HCT116 (cell line): ENCODE measurements at regions not wholly inside any gene's neighbourhood (a gene's known extent, or its start where the extent isn't known, plus 50 kb on each side); places are given as distances from the start of the nearest gene placed in this dataset.

Experiments
- ATAC-seq: fragments of 200-7000 bp; cut with Tn5 transposase; 2 replicates; pipeline ENCODE4 v1.9.1; 2020; ENCODE audit warnings: mild to moderate bottlenecking, moderate library complexity
- BruUV-seq: library from RNA; stranded (reverse); fragments of 400-500 nt; replicated peaks from 2 replicates; lab custom pipeline; 2021; lab: Mats Ljungman, UMichigan
- CTCF ChIA-PET: fragments of 300-600 bp; sonication (Branson Sonifier 250); formaldehyde crosslinking; loops from one replicate; lab custom pipeline; 2021; ENCODE audit warnings: antibody characterized with exemption; lab: Charles Lee
- POLR2A ChIA-PET: fragments of 300-600, 350-600 bp; sonication (Branson Sonifier 250); formaldehyde crosslinking; loops from one replicate; lab custom pipeline; 2021; ENCODE audit warnings: antibody characterized with exemption; lab: Charles Lee
- RAD21 ChIA-PET, 2 experiments: fragments of 300-600 bp; sonication (Branson Sonifier 250); formaldehyde crosslinking; loops; one replicate each; lab custom pipeline; 2023; ENCODE audit warnings: low total read pairs in 2 of 2; ENCODE audit not compliant: uncharacterized antibody in 2 of 2, unreplicated experiment in 2 of 2, low non-redundant PET in 1 of 2; lab: Charles Lee
- DNase-seq: peaks from one replicate; pipeline ENCODE4 v3.0.0-alpha.2; 2010; ENCODE audit warnings: low read depth, low spot score
- H2AFZ ChIP-seq: fragments of 200-600 bp; shearing (Covaris generic), sonication (generic); 2 replicates; pipeline ENCODE4 v1.6.1; 2017; ENCODE audit warnings: low read depth, mixed run types, mixed read lengths, antibody characterized with exemption, low read length; ENCODE audit not compliant: poor library complexity, severe bottlenecking
- H3K27ac ChIP-seq: 2 replicates; pipeline ENCODE4 v1.5.1; 2012; ENCODE audit warnings: low read depth, low read length
- H3K27me3 ChIP-seq: fragments of 200-600 bp; sonication (generic); 2 replicates; pipeline ENCODE4 v1.6.1; 2016; ENCODE audit warnings: mixed run types, low read length, mixed read lengths; ENCODE audit not compliant: insufficient read depth
- H3K36me3 ChIP-seq, 2 experiments: fragments of 200-500 bp in 1 of 2; fragments of 200-600 bp in 1 of 2; sonication (Bioruptor generic) in 1 of 2; sonication (generic) in 1 of 2; 2 replicates each; pipeline versions ENCODE4 v1.5.1 to v1.6.1; 2014 to 2016; ENCODE audit warnings: low read length in 2 of 2, inconsistent platforms in 1 of 2, mixed read lengths in 1 of 2, mixed run types in 1 of 2; ENCODE audit not compliant: insufficient read depth in 2 of 2, control insufficient read depth in 1 of 2
- H3K4me1 ChIP-seq, 2 experiments: fragments of 200-600 bp in 1 of 2; sonication (generic) in 1 of 2; 2 replicates each; pipeline versions ENCODE4 v1.5.1 to v1.6.1; 2012 to 2017; ENCODE audit warnings: low read length in 2 of 2, inconsistent platforms in 1 of 2, mild to moderate bottlenecking in 1 of 2, mixed read lengths in 1 of 2, mixed run types in 1 of 2, moderate library complexity in 1 of 2; ENCODE audit not compliant: insufficient read depth in 2 of 2, control insufficient read depth in 1 of 2
- H3K4me2 ChIP-seq: fragments of 200-600 bp; sonication (generic); 2 replicates; pipeline ENCODE4 v1.6.1; 2017; ENCODE audit warnings: mixed run types, low read length, mixed read lengths
- H3K4me3 ChIP-seq, 2 experiments: fragments of 200-600 bp in 1 of 2; sonication (generic) in 1 of 2; replicated peaks in 1 of 2; 2 replicates each; pipeline ENCODE4 v1.5.1; 2011 to 2016; ENCODE audit warnings: low read length in 2 of 2, control low read depth in 1 of 2, low read depth in 1 of 2, mild to moderate bottlenecking in 1 of 2, mixed read lengths in 1 of 2, mixed run types in 1 of 2
- H3K79me2 ChIP-seq: fragments of 200-600 bp; sonication (generic); 2 replicates; pipeline ENCODE4 v1.6.1; 2017; ENCODE audit warnings: mild to moderate bottlenecking, mixed run types, low read length, moderate library complexity, mixed read lengths; ENCODE audit not compliant: insufficient read depth
- H3K9ac ChIP-seq: fragments of 200-600 bp; sonication (generic); 2 replicates; pipeline ENCODE4 v1.6.1; 2016; ENCODE audit warnings: low read length, mixed read lengths
- H3K9me2 ChIP-seq: fragments of 200-600 bp; sonication (generic), shearing (Covaris generic); 2 replicates; pipeline ENCODE4 v1.6.1; 2017; ENCODE audit warnings: mixed run types, mild to moderate bottlenecking, moderate library complexity; ENCODE audit not compliant: insufficient read depth
- H3K9me3 ChIP-seq, 2 experiments: fragments of 200-500 bp in 1 of 2; fragments of 200-600 bp in 1 of 2; sonication (Bioruptor generic) in 1 of 2; sonication (generic) in 1 of 2; 2 replicates each; pipeline ENCODE4 v1.6.1; 2014 to 2017; ENCODE audit warnings: low read length in 2 of 2, mixed read lengths in 2 of 2, inconsistent platforms in 1 of 2, low read depth in 1 of 2, mild to moderate bottlenecking in 1 of 2, mixed run types in 1 of 2, moderate library complexity in 1 of 2; ENCODE audit not compliant: control insufficient read depth in 1 of 2, insufficient read depth in 1 of 2
- H4K20me1 ChIP-seq: fragments of 200-600 bp; sonication (generic), shearing (Covaris generic); 2 replicates; pipeline ENCODE4 v1.6.1; 2017; ENCODE audit warnings: mixed run types, mild to moderate bottlenecking, moderate library complexity; ENCODE audit not compliant: insufficient read depth
- ELF1 ChIP-seq: IDR thresholded peaks from 2 replicates; pipeline ENCODE4 v1.6.1; 2012; ENCODE audit warnings: low read depth, borderline replicate concordance
- EZH2 ChIP-seq: fragments of 200-600 bp; sonication (generic); IDR thresholded peaks from 2 replicates; pipeline ENCODE4 v1.6.1; 2017; ENCODE audit warnings: antibody characterized with exemption, mixed run types
- EZH2phosphoT487 ChIP-seq: fragments of 200-600 bp; IDR thresholded peaks from 2 replicates; pipeline ENCODE4 v1.6.1; 2018; ENCODE audit warnings: antibody characterized with exemption, borderline replicate concordance
- JUND ChIP-seq: IDR thresholded peaks from 2 replicates; pipeline ENCODE4 v1.6.1; 2012
- REST ChIP-seq: IDR thresholded peaks from 2 replicates; pipeline ENCODE4 v1.6.1; 2012; ENCODE audit warnings: low read depth
- SIN3A ChIP-seq: IDR thresholded peaks from 2 replicates; pipeline ENCODE4 v1.6.1; 2012; ENCODE audit warnings: low read depth
- SP1 ChIP-seq: IDR thresholded peaks from 2 replicates; pipeline ENCODE4 v1.6.1; 2012; ENCODE audit warnings: low read depth
- YY1 ChIP-seq: IDR thresholded peaks from 2 replicates; pipeline ENCODE4 v1.6.1; 2011; ENCODE audit warnings: low read length, low read depth, moderate library complexity, mild to moderate bottlenecking; ENCODE audit not compliant: insufficient replicate concordance; ENCODE audit errors: extremely low read depth
- ZFX ChIP-seq: fragments of 450-650 bp; IDR thresholded peaks from 2 replicates; pipeline ENCODE4 v1.6.1; 2017
- intact Hi-C: fragments of 100-400 bp; cut with micrococcal nuclease; formaldehyde crosslinking; loops from 2 replicates; pipeline ENCODE4 v1.10.0; 2022
- TF ChIP-seq, protein P1 (sequence below): IDR thresholded peaks from 2 replicates; pipeline ENCODE4 v1.6.1; 2011; ENCODE audit warnings: mild to moderate bottlenecking, low read length, moderate library complexity; ENCODE audit not compliant: insufficient replicate concordance; ENCODE audit errors: extremely low read depth

- BruUV-seq = no TSS peak
- no peaks in the 10 kb centered on the region for H3K79me2 ChIP-seq
- no peak overlapping the region for H3K4me3 ChIP-seq
- no peak for DNase-seq
- TF ChIP-seq SIN3A (no peak), YY1 (no peak)
- TF ChIP-seq, all 23 proteins: peak for 0
- RAD21 ChIA-PET = no interaction called here
- intact Hi-C loops = no loop called here
- no peak for ATAC-seq
- H3K27me3 ChIP-seq = peaks cover 63% of the 10 kb centered on the region
- no peaks in the 10 kb centered on the region for H3K4me1 ChIP-seq
- no peak overlapping the region for H3K4me2 ChIP-seq
- H4K20me1 ChIP-seq = no peaks in the 10 kb centered on the region
- H3K36me3 ChIP-seq = no peaks in the 10 kb centered on the region
- POLR2A ChIA-PET = no interaction called here
- H3K9ac ChIP-seq = no peak overlapping the region
- no peak overlapping the region for H3K27ac ChIP-seq
- H3K9me3 ChIP-seq = no peaks in the 10 kb centered on the region
- no peaks in the 10 kb centered on the region for H3K9me2 ChIP-seq
- CTCF ChIA-PET = no interaction called here
- no peak overlapping the region for H2AFZ ChIP-seq
Measured at GRCh38 chr5:135171336-135171735, 137.3 kb upstream of the PITX1 start.

GRCh38 chr5:135170500-135170899 lies 136.5 kb upstream of the PITX1 start:
- ATAC-seq = no peak
- Histone ChIP-seq H3K9me2 (no peaks in the 10 kb centered on the region), H3K4me3 (no peak overlapping the region), H3K27me3 (peaks cover 63% of the 10 kb centered on the region), H3K4me2 (no peak overlapping the region), H3K79me2 (no peaks in the 10 kb centered on the region), H3K9me3 (no peaks in the 10 kb centered on the region), H4K20me1 (no peaks in the 10 kb centered on the region), H2AFZ (no peak overlapping the region), H3K36me3 (no peaks in the 10 kb centered on the region), H3K27ac (no peak overlapping the region), H3K4me1 (no peaks in the 10 kb centered on the region), H3K9ac (no peak overlapping the region)
- ChIA-PET RAD21 (no interaction called here), CTCF (no interaction called here), POLR2A (no interaction called here)
- TF ChIP-seq REST = no peak
- TF ChIP-seq, protein P1, sequence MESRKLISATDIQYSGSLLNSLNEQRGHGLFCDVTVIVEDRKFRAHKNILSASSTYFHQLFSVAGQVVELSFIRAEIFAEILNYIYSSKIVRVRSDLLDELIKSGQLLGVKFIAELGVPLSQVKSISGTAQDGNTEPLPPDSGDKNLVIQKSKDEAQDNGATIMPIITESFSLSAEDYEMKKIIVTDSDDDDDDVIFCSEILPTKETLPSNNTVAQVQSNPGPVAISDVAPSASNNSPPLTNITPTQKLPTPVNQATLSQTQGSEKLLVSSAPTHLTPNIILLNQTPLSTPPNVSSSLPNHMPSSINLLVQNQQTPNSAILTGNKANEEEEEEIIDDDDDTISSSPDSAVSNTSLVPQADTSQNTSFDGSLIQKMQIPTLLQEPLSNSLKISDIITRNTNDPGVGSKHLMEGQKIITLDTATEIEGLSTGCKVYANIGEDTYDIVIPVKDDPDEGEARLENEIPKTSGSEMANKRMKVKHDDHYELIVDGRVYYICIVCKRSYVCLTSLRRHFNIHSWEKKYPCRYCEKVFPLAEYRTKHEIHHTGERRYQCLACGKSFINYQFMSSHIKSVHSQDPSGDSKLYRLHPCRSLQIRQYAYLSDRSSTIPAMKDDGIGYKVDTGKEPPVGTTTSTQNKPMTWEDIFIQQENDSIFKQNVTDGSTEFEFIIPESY = no peak
- no peak for TF ChIP-seq EZH2
- no peak for TF ChIP-seq ELF1
- TF ChIP-seq EZH2phosphoT487 = no peak
- TF ChIP-seq SP1 = no peak
- no peak for TF ChIP-seq ZFX
- no peak for TF ChIP-seq JUND
- intact Hi-C loops = no loop called here
- no TSS peak for BruUV-seq
- DNase-seq = no peak
